ENCODE measurements at regions not wholly inside any gene's neighbourhood (a gene's known extent, or its start where the extent isn't known, plus 50 kb on each side); places are given as distances from the start of the nearest gene placed in this dataset.

DNA sequence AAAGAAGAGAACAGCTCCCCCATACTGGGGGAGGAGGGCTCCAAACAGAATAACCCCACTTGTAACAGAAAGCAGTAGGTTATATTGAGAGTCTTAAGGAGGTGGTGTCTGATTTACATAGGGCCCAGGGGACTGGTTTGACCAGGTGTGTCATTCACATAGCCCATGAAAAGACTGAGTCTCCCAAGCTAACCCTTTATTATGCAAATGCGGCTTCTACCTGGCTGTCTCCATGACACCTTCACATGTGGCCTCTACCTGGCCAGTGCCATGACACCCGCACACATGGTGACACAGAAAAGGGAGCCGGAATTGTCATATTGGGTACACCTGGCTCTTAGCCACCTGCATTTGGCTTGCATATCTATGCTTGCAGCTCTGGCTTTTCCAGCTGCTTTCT, 1057.2 kb upstream of the PIK3C3 start:
- Histone ChIP-seq H3K9ac (ENCODE audit: control insufficient read depth, insufficient read depth, low read length) (no peak overlapping the region), H4K20me1 (ENCODE audit: control insufficient read depth, insufficient read depth) (no peaks in the 10 kb centered on the region), H3K79me2 (ENCODE audit: control insufficient read depth, insufficient read depth, low read length) (no peaks in the 10 kb centered on the region), H3K27me3 (replicated peaks in 1 of 2; ENCODE audit: control insufficient read depth in 2 of 2, insufficient read depth in 2 of 2, low read length in 1 of 2) (no peaks in the 10 kb centered on the region), H3K4me2 (ENCODE audit: control insufficient read depth, insufficient read depth) (no peak overlapping the region), H3K36me3 (ENCODE audit: control insufficient read depth in 2 of 2, insufficient read depth in 2 of 2, low read length in 1 of 2) (no peaks in the 10 kb centered on the region), H3K4me1 (ENCODE audit: control insufficient read depth, insufficient read depth, low read length) (no peaks in the 10 kb centered on the region), H3K4me3 (no peak overlapping the region), H3K9me3 (replicated peaks; ENCODE audit: control insufficient read depth, insufficient read depth, low read length) (no peaks in the 10 kb centered on the region), H2AFZ (ENCODE audit: control insufficient read depth, low read depth, low read length) (no peak overlapping the region), H3K27ac (ENCODE audit: control insufficient read depth, insufficient read depth) (no peak overlapping the region)
- no peak for FAIRE-seq
- no peak for DNase-seq (ENCODE audit: low read depth, low spot score)
- intact Hi-C loops (cut with micrococcal nuclease; ENCODE audit: unreplicated experiment) = no loop called here
- RAD21 ChIA-PET (ENCODE audit: unreplicated experiment) = no interaction called here
- no peak for ATAC-seq
- POLR2A ChIA-PET = no interaction called here
- in situ Hi-C loops (cut with MboI) = no loop called here
- 10% methylated on average over 3 of the region's 3 CpGs for WGBS (ENCODE audit: insufficient coverage, insufficient replicate concordance, low lambda C conversion rate, missing lambda C conversion rate)
- SMC1A ChIA-PET (ENCODE audit: uncharacterized antibody, unreplicated experiment) = no interaction called here
- no TSS peak for BruUV-seq (replicated peaks)
- CTCF ChIA-PET = no interaction called here
- TF ChIP-seq TCF7 (IDR thresholded peaks at IDR 0.05; ENCODE audit: borderline replicate concordance) (no peak), CREM (IDR thresholded peaks at IDR 0.05; ENCODE audit: low read depth) (no peak), CHD1 (IDR thresholded peaks at IDR 0.05; ENCODE audit: low read depth, low read length) (no peak), ZNF622 (IDR thresholded peaks at IDR 0.05) (no peak), TARDBP (IDR thresholded peaks at IDR 0.05; ENCODE audit: borderline replicate concordance) (no peak), EED (IDR thresholded peaks at IDR 0.05; ENCODE audit: low read depth) (no peak), GABPA (IDR thresholded peaks at IDR 0.05; ENCODE audit: low read depth) (no peak), ZNF274 (IDR thresholded peaks at IDR 0.05; ENCODE audit: insufficient read depth, insufficient read length) (no peak), ASH2L (IDR thresholded peaks at IDR 0.05; ENCODE audit: borderline replicate concordance, low read depth) (no peak), RAD21 (IDR thresholded peaks at IDR 0.05; ENCODE audit: insufficient read depth, low read depth, low read length) (no peak), POLR2A (IDR thresholded peaks at IDR 0.05; ENCODE audit: low read depth, low read length) (no peak), HDAC2 (IDR thresholded peaks at IDR 0.05) (no peak)
- TF ChIP-seq, protein P1, sequence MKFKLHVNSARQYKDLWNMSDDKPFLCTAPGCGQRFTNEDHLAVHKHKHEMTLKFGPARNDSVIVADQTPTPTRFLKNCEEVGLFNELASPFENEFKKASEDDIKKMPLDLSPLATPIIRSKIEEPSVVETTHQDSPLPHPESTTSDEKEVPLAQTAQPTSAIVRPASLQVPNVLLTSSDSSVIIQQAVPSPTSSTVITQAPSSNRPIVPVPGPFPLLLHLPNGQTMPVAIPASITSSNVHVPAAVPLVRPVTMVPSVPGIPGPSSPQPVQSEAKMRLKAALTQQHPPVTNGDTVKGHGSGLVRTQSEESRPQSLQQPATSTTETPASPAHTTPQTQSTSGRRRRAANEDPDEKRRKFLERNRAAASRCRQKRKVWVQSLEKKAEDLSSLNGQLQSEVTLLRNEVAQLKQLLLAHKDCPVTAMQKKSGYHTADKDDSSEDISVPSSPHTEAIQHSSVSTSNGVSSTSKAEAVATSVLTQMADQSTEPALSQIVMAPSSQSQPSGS (IDR thresholded peaks at IDR 0.05; ENCODE audit: low read length) = no peak
- TF ChIP-seq, protein P2, sequence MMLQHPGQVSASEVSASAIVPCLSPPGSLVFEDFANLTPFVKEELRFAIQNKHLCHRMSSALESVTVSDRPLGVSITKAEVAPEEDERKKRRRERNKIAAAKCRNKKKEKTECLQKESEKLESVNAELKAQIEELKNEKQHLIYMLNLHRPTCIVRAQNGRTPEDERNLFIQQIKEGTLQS (IDR thresholded peaks at IDR 0.05; ENCODE audit: borderline replicate concordance, extremely low read depth, low read depth, low read length) = no peak
- TF ChIP-seq, protein P3, sequence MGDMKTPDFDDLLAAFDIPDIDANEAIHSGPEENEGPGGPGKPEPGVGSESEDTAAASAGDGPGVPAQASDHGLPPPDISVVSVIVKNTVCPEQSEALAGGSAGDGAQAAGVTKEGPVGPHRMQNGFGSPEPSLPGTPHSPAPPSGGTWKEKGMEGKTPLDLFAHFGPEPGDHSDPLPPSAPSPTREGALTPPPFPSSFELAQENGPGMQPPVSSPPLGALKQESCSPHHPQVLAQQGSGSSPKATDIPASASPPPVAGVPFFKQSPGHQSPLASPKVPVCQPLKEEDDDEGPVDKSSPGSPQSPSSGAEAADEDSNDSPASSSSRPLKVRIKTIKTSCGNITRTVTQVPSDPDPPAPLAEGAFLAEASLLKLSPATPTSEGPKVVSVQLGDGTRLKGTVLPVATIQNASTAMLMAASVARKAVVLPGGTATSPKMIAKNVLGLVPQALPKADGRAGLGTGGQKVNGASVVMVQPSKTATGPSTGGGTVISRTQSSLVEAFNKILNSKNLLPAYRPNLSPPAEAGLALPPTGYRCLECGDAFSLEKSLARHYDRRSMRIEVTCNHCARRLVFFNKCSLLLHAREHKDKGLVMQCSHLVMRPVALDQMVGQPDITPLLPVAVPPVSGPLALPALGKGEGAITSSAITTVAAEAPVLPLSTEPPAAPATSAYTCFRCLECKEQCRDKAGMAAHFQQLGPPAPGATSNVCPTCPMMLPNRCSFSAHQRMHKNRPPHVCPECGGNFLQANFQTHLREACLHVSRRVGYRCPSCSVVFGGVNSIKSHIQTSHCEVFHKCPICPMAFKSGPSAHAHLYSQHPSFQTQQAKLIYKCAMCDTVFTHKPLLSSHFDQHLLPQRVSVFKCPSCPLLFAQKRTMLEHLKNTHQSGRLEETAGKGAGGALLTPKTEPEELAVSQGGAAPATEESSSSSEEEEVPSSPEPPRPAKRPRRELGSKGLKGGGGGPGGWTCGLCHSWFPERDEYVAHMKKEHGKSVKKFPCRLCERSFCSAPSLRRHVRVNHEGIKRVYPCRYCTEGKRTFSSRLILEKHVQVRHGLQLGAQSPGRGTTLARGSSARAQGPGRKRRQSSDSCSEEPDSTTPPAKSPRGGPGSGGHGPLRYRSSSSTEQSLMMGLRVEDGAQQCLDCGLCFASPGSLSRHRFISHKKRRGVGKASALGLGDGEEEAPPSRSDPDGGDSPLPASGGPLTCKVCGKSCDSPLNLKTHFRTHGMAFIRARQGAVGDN (IDR thresholded peaks at IDR 0.05) = no peak
- TF ChIP-seq, protein P4, sequence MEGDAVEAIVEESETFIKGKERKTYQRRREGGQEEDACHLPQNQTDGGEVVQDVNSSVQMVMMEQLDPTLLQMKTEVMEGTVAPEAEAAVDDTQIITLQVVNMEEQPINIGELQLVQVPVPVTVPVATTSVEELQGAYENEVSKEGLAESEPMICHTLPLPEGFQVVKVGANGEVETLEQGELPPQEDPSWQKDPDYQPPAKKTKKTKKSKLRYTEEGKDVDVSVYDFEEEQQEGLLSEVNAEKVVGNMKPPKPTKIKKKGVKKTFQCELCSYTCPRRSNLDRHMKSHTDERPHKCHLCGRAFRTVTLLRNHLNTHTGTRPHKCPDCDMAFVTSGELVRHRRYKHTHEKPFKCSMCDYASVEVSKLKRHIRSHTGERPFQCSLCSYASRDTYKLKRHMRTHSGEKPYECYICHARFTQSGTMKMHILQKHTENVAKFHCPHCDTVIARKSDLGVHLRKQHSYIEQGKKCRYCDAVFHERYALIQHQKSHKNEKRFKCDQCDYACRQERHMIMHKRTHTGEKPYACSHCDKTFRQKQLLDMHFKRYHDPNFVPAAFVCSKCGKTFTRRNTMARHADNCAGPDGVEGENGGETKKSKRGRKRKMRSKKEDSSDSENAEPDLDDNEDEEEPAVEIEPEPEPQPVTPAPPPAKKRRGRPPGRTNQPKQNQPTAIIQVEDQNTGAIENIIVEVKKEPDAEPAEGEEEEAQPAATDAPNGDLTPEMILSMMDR (IDR thresholded peaks at IDR 0.05 in 2 of 3, conservative IDR thresholded peaks at IDR 0.05 in 1 of 3; ENCODE audit: control insufficient read depth in 2 of 3, extremely low read depth in 1 of 3, insufficient read depth in 1 of 3, low read depth in 3 of 3, low read length in 3 of 3) = no peak
- TF ChIP-seq, protein P5, sequence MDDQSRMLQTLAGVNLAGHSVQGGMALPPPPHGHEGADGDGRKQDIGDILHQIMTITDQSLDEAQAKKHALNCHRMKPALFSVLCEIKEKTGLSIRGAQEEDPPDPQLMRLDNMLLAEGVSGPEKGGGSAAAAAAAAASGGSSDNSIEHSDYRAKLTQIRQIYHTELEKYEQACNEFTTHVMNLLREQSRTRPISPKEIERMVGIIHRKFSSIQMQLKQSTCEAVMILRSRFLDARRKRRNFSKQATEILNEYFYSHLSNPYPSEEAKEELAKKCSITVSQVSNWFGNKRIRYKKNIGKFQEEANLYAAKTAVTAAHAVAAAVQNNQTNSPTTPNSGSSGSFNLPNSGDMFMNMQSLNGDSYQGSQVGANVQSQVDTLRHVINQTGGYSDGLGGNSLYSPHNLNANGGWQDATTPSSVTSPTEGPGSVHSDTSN (IDR thresholded peaks at IDR 0.05; ENCODE audit: insufficient replicate concordance, low read depth, low read length) = no peak
- TF ChIP-seq, protein P6, sequence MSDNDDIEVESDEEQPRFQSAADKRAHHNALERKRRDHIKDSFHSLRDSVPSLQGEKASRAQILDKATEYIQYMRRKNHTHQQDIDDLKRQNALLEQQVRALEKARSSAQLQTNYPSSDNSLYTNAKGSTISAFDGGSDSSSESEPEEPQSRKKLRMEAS (IDR thresholded peaks at IDR 0.05; ENCODE audit: low read depth, low read length) = no peak

Data from GM12878 (cell line).